OCI-LY3 (cell line): ENCODE measurements at regions not wholly inside any gene's neighbourhood (a gene's known extent, or its start where the extent isn't known, plus 50 kb on each side); places are given as distances from the start of the nearest gene placed in this dataset.

ENCODE experiments used
- EZH2phosphoT487 ChIP-seq: fragments of 200-600 bp; shearing (Covaris generic); IDR thresholded peaks from 2 replicates; pipeline ENCODE4 v1.6.1; 2018; ENCODE audit warnings: antibody characterized with exemption, mixed run types, low read depth
- TF ChIP-seq, protein P1 (sequence below): fragments of 200-600, 300-600 bp; sonication (generic); IDR thresholded peaks from 2 replicates; pipeline ENCODE4 v1.5.1; 2014; ENCODE audit warnings: antibody characterized with exemption, low read length, low read depth

DNA sequence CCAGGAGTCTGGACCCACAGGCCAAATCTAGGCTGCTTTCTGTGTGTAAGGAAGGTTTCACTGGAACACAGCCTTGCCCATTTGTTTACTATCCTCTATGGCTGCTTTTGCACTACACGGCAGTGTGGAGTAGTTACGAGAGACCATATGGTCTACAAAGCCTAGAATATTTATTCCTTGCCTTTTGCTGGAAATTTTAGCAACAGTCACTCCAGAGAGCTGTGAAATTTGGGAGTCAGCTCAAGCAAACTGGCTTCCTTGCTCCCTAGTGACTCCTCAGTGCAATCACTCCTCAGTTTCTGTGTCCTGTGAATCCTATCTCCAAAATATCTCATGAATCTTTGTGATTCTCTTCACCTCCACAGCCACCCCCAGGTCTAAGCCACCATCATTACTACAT is 99.0 kb upstream of the CPEB2 start:
- TF ChIP-seq, protein P1, sequence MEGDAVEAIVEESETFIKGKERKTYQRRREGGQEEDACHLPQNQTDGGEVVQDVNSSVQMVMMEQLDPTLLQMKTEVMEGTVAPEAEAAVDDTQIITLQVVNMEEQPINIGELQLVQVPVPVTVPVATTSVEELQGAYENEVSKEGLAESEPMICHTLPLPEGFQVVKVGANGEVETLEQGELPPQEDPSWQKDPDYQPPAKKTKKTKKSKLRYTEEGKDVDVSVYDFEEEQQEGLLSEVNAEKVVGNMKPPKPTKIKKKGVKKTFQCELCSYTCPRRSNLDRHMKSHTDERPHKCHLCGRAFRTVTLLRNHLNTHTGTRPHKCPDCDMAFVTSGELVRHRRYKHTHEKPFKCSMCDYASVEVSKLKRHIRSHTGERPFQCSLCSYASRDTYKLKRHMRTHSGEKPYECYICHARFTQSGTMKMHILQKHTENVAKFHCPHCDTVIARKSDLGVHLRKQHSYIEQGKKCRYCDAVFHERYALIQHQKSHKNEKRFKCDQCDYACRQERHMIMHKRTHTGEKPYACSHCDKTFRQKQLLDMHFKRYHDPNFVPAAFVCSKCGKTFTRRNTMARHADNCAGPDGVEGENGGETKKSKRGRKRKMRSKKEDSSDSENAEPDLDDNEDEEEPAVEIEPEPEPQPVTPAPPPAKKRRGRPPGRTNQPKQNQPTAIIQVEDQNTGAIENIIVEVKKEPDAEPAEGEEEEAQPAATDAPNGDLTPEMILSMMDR = no peak
- no peak for TF ChIP-seq EZH2phosphoT487
